Memory B cell (primary cell): ENCODE measurements at regions not wholly inside any gene's neighbourhood (a gene's known extent, or its start where the extent isn't known, plus 50 kb on each side); places are given as distances from the start of the nearest gene placed in this dataset.

Experiments
- ATAC-seq: fragments of 150-1000 bp; cut with Tn5 transposase; 2 replicates; pipeline ENCODE4 v1.10.0; 2021; ENCODE audit warnings: low read depth, mild to moderate bottlenecking, moderate library complexity
- DNase-seq, 2 donors: peaks; one replicate each; pipeline ENCODE4 v3.0.0; 2022; ENCODE audit warnings: low spot score in 2 of 2
- H3K27ac Mint-ChIP-seq: one replicate; pipeline ENCODE4 v1.8.0; 2022; ENCODE audit warnings: mild to moderate bottlenecking, moderate library complexity, mixed read lengths
- H3K27me3 Mint-ChIP-seq: one replicate; pipeline ENCODE4 v1.8.0; 2022; ENCODE audit warnings: mixed read lengths
- H3K36me3 Mint-ChIP-seq: one replicate; pipeline ENCODE4 v1.8.0; 2022; ENCODE audit warnings: mild to moderate bottlenecking, mixed read lengths
- H3K4me1 Mint-ChIP-seq: one replicate; pipeline ENCODE4 v1.8.0; 2022; ENCODE audit warnings: mixed read lengths
- H3K4me3 Mint-ChIP-seq: one replicate; pipeline ENCODE4 v1.8.0; 2022; ENCODE audit warnings: mild to moderate bottlenecking, moderate library complexity, mixed read lengths
- H3K9me3 Mint-ChIP-seq: one replicate; pipeline ENCODE4 v1.8.0; 2022; ENCODE audit warnings: mixed read lengths

GRCh38 chr11:112471731-112472130 is 211.1 kb upstream of the PLET1 start:
- ATAC-seq (no peak), DNase-seq (no peak)
- H3K4me1 Mint-ChIP-seq: no peaks in the 10 kb centered on the region
- H3K27me3 Mint-ChIP-seq: peaks cover 12% of the 10 kb centered on the region
- H3K27ac Mint-ChIP-seq: no peak overlapping the region
- no peak overlapping the region for H3K4me3 Mint-ChIP-seq
- H3K36me3 Mint-ChIP-seq: no peaks in the 10 kb centered on the region
- no peaks in the 10 kb centered on the region for H3K9me3 Mint-ChIP-seq

GRCh38 chr11:112477152-112477551 is 216.5 kb upstream of the PLET1 start:
- no peaks in the 10 kb centered on the region for H3K36me3 Mint-ChIP-seq
- ATAC-seq (no peak), DNase-seq (no peak)
- no peak overlapping the region for H3K4me3 Mint-ChIP-seq
- no peaks in the 10 kb centered on the region for H3K9me3 Mint-ChIP-seq
- no peak overlapping the region for H3K27ac Mint-ChIP-seq
- peaks cover 5% of the 10 kb centered on the region for H3K27me3 Mint-ChIP-seq
- H3K4me1 Mint-ChIP-seq: no peaks in the 10 kb centered on the region

- DNase-seq: no peak
- peaks cover 5% of the 10 kb centered on the region for H3K27me3 Mint-ChIP-seq
- no peak for ATAC-seq
- no peak overlapping the region for H3K27ac Mint-ChIP-seq
- no peak overlapping the region for H3K4me3 Mint-ChIP-seq
- no peaks in the 10 kb centered on the region for H3K4me1 Mint-ChIP-seq
- H3K36me3 Mint-ChIP-seq: no peaks in the 10 kb centered on the region
- H3K9me3 Mint-ChIP-seq: no peaks in the 10 kb centered on the region
These were observed 217.1 kb upstream of the PLET1 start for GRCh38 chr11:112477581-112478317.

GRCh38 chr11:112478806-112479205 is 218.1 kb upstream of the PLET1 start:
- no peak for ATAC-seq
- Mint-ChIP-seq H3K27ac (no peak overlapping the region), H3K36me3 (no peaks in the 10 kb centered on the region), H3K27me3 (peaks cover 5% of the 10 kb centered on the region), H3K9me3 (no peaks in the 10 kb centered on the region), H3K4me3 (no peak overlapping the region), H3K4me1 (no peaks in the 10 kb centered on the region)
- DNase-seq: no peak

- Mint-ChIP-seq H3K27me3 (peaks cover 3% of the 10 kb centered on the region), H3K27ac (no peak overlapping the region), H3K9me3 (no peaks in the 10 kb centered on the region), H3K36me3 (no peaks in the 10 kb centered on the region), H3K4me1 (no peaks in the 10 kb centered on the region), H3K4me3 (no peak overlapping the region)
- DNase-seq: no peak
- no peak for ATAC-seq
These were observed 220.8 kb upstream of the PLET1 start for GRCh38 chr11:112481431-112481830.

- H3K4me1 Mint-ChIP-seq: no peaks in the 10 kb centered on the region
- H3K27me3 Mint-ChIP-seq: peaks cover 2% of the 10 kb centered on the region
- no peak for DNase-seq
- no peak overlapping the region for H3K4me3 Mint-ChIP-seq
- no peak for ATAC-seq
- no peaks in the 10 kb centered on the region for H3K9me3 Mint-ChIP-seq
- H3K36me3 Mint-ChIP-seq: no peaks in the 10 kb centered on the region
- no peak overlapping the region for H3K27ac Mint-ChIP-seq
These were observed 221.2 kb upstream of the PLET1 start for GRCh38 chr11:112481893-112482292.

GRCh38 chr11:112485280-112485679 is 224.6 kb upstream of the PLET1 start:
- H3K4me1 Mint-ChIP-seq: no peaks in the 10 kb centered on the region
- DNase-seq (no peak), ATAC-seq (no peak)
- no peak overlapping the region for H3K4me3 Mint-ChIP-seq
- H3K9me3 Mint-ChIP-seq: no peaks in the 10 kb centered on the region
- H3K27me3 Mint-ChIP-seq: peaks cover 5% of the 10 kb centered on the region
- no peak overlapping the region for H3K27ac Mint-ChIP-seq
- no peaks in the 10 kb centered on the region for H3K36me3 Mint-ChIP-seq

- no peaks in the 10 kb centered on the region for H3K9me3 Mint-ChIP-seq
- no peaks in the 10 kb centered on the region for H3K36me3 Mint-ChIP-seq
- H3K4me3 Mint-ChIP-seq: no peak overlapping the region
- H3K27me3 Mint-ChIP-seq: peaks cover 4% of the 10 kb centered on the region
- H3K27ac Mint-ChIP-seq: no peak overlapping the region
- H3K4me1 Mint-ChIP-seq: no peaks in the 10 kb centered on the region
- ATAC-seq (no peak), DNase-seq (no peak)
These were observed 237.2 kb upstream of the PLET1 start for GRCh38 chr11:112497826-112498225.

GRCh38 chr11:112498701-112499100 is 238.0 kb upstream of the PLET1 start:
- H3K27ac Mint-ChIP-seq: no peak overlapping the region
- peaks cover 6% of the 10 kb centered on the region for H3K27me3 Mint-ChIP-seq
- ATAC-seq (no peak), DNase-seq (no peak)
- H3K9me3 Mint-ChIP-seq: no peaks in the 10 kb centered on the region
- H3K4me1 Mint-ChIP-seq: no peaks in the 10 kb centered on the region
- H3K36me3 Mint-ChIP-seq: no peaks in the 10 kb centered on the region
- H3K4me3 Mint-ChIP-seq: no peak overlapping the region

GRCh38 chr11:112499153-112499880 is 238.7 kb upstream of the PLET1 start:
- DNase-seq (no peak), ATAC-seq (no peak)
- Mint-ChIP-seq H3K9me3 (no peaks in the 10 kb centered on the region), H3K27me3 (peaks cover 6% of the 10 kb centered on the region), H3K27ac (no peak overlapping the region), H3K4me1 (no peaks in the 10 kb centered on the region), H3K4me3 (no peak overlapping the region), H3K36me3 (no peaks in the 10 kb centered on the region)

- Mint-ChIP-seq H3K27ac (no peak overlapping the region), H3K4me1 (no peaks in the 10 kb centered on the region), H3K27me3 (peaks cover 6% of the 10 kb centered on the region), H3K9me3 (no peaks in the 10 kb centered on the region), H3K36me3 (no peaks in the 10 kb centered on the region), H3K4me3 (no peak overlapping the region)
- DNase-seq (no peak), ATAC-seq (no peak)
These were observed 239.2 kb upstream of the PLET1 start for GRCh38 chr11:112499881-112500204.

GRCh38 chr11:112503410-112503809 is 242.8 kb upstream of the PLET1 start:
- ATAC-seq (no peak), DNase-seq (no peak)
- Mint-ChIP-seq H3K9me3 (no peaks in the 10 kb centered on the region), H3K4me1 (no peaks in the 10 kb centered on the region), H3K36me3 (no peaks in the 10 kb centered on the region), H3K4me3 (no peak overlapping the region), H3K27me3 (peaks cover 11% of the 10 kb centered on the region), H3K27ac (no peak overlapping the region)

GRCh38 chr11:112504056-112504455 is 243.4 kb upstream of the PLET1 start:
- H3K4me3 Mint-ChIP-seq: no peak overlapping the region
- no peaks in the 10 kb centered on the region for H3K4me1 Mint-ChIP-seq
- peaks cover 11% of the 10 kb centered on the region for H3K27me3 Mint-ChIP-seq
- DNase-seq: no peak
- ATAC-seq: no peak
- H3K36me3 Mint-ChIP-seq: no peaks in the 10 kb centered on the region
- H3K27ac Mint-ChIP-seq: no peak overlapping the region
- no peaks in the 10 kb centered on the region for H3K9me3 Mint-ChIP-seq

GRCh38 chr11:112506852-112507251 is 246.2 kb upstream of the PLET1 start:
- Mint-ChIP-seq H3K4me3 (no peak overlapping the region), H3K9me3 (peaks cover 1% of the 10 kb centered on the region), H3K27me3 (peaks cover 10% of the 10 kb centered on the region), H3K36me3 (no peaks in the 10 kb centered on the region), H3K4me1 (no peaks in the 10 kb centered on the region), H3K27ac (no peak overlapping the region)
- ATAC-seq (no peak), DNase-seq (no peak)

GRCh38 chr11:112507281-112507680 is 246.6 kb upstream of the PLET1 start:
- peaks cover 1% of the 10 kb centered on the region for H3K9me3 Mint-ChIP-seq
- no peaks in the 10 kb centered on the region for H3K4me1 Mint-ChIP-seq
- no peak overlapping the region for H3K27ac Mint-ChIP-seq
- ATAC-seq: no peak
- H3K27me3 Mint-ChIP-seq: peaks cover 10% of the 10 kb centered on the region
- H3K4me3 Mint-ChIP-seq: no peak overlapping the region
- H3K36me3 Mint-ChIP-seq: no peaks in the 10 kb centered on the region
- DNase-seq: no peak
